UCSD-AML1 (cell line): ENCODE measurements at regions not wholly inside any gene's neighbourhood (a gene's known extent, or its start where the extent isn't known, plus 50 kb on each side); places are given as distances from the start of the nearest gene placed in this dataset.

Source experiments
- DNase-seq: peaks from one replicate; lab custom pipeline; 2025; ENCODE audit not compliant: unreplicated experiment; lab: John Stamatoyannopoulos, UW

- no peak for DNase-seq
Observed at GRCh38 chr6:87995461-87995860, 52.2 kb upstream of the SPACA1 start.

GRCh38 chr6:87993356-87993755 is 54.3 kb upstream of the SPACA1 start:
- DNase-seq: no peak

- DNase-seq: no peak
Observed at GRCh38 chr6:87990871-87991270, 56.8 kb upstream of the SPACA1 start.

- DNase-seq: no peak
Observed at GRCh38 chr6:87982134-87982533, 65.5 kb upstream of the SPACA1 start.

GRCh38 chr6:87979737-87980136 is 67.9 kb upstream of the SPACA1 start:
- DNase-seq: no peak

GRCh38 chr6:87976616-87977015 is 71.0 kb upstream of the SPACA1 start:
- DNase-seq: no peak

- DNase-seq: no peak
Observed at GRCh38 chr6:87975561-87975960, 72.1 kb upstream of the SPACA1 start.

- no peak for DNase-seq
Observed at GRCh38 chr6:87972279-87972678, 75.4 kb upstream of the SPACA1 start.

- no peak for DNase-seq
Observed at GRCh38 chr6:87971605-87972262, 75.9 kb upstream of the SPACA1 start.

- DNase-seq: no peak
Observed at GRCh38 chr6:87968435-87969278, 79.0 kb upstream of the SPACA1 start.

- no peak for DNase-seq
Observed at GRCh38 chr6:87965806-87966205, 81.8 kb upstream of the SPACA1 start.

- DNase-seq: no peak
Observed at GRCh38 chr6:87959083-87959482, 88.6 kb upstream of the SPACA1 start.

- no peak for DNase-seq
Observed at GRCh38 chr6:87951751-87952150, 95.9 kb upstream of the SPACA1 start.

- DNase-seq: no peak
Observed at GRCh38 chr6:87950614-87951013, 97.0 kb upstream of the SPACA1 start.

GRCh38 chr6:87949194-87949593 is 98.4 kb upstream of the SPACA1 start:
- no peak for DNase-seq

- DNase-seq: no peak
Observed at GRCh38 chr6:87946669-87947068, 101.0 kb upstream of the SPACA1 start.

GRCh38 chr6:87945966-87946365 is 101.7 kb upstream of the SPACA1 start:
- no peak for DNase-seq

- no peak for DNase-seq
Observed at GRCh38 chr6:87945181-87945580, 102.5 kb upstream of the SPACA1 start.

GRCh38 chr6:87944541-87944954 is 103.1 kb upstream of the SPACA1 start:
- no peak for DNase-seq

GRCh38 chr6:87943191-87943590 is 104.5 kb upstream of the SPACA1 start:
- no peak for DNase-seq

- no peak for DNase-seq
Observed at GRCh38 chr6:87941556-87942358, 105.9 kb upstream of the SPACA1 start.

GRCh38 chr6:87939776-87940175 is 107.9 kb upstream of the SPACA1 start:
- DNase-seq: no peak
